Prostate gland (tissue), 2 donors: ENCODE measurements at regions not wholly inside any gene's neighbourhood (a gene's known extent, or its start where the extent isn't known, plus 50 kb on each side); places are given as distances from the start of the nearest gene placed in this dataset.

Experiments used
- DNase-seq: peaks from one replicate; pipeline ENCODE4 v3.0.0-alpha.2; 2019; ENCODE audit warnings: low spot score
- H3K27ac ChIP-seq, 2 donors: fragments of 200-600 bp; sonication (generic); 2 replicates each; pipeline ENCODE4 v1.5.1; 2017 to 2019
- H3K27me3 ChIP-seq: fragments of 200-600 bp; sonication (generic); replicated peaks from 2 replicates; pipeline ENCODE4 v1.5.1; 2019; ENCODE audit not compliant: insufficient read depth
- H3K36me3 ChIP-seq, 2 donors: fragments of 200-600 bp; sonication (generic); 1 replicate in 1 of 2; 2 replicates in 1 of 2; pipeline versions ENCODE4 v1.5.1 to v1.8.1; 2017 to 2019
- H3K4me1 ChIP-seq: fragments of 200-600 bp; sonication (generic); replicated peaks from 2 replicates; pipeline ENCODE4 v1.5.1; 2019
- H3K4me3 ChIP-seq, 2 donors: fragments of 200-600 bp; sonication (generic); 2 replicates each; pipeline ENCODE4 v1.5.1; 2017 to 2019
- H3K9me3 ChIP-seq: fragments of 200-600 bp; sonication (generic); 2 replicates; pipeline ENCODE4 v1.5.1; 2017
- CTCF ChIP-seq, 4 experiments: fragments of 200-600 bp in 2 of 4; fragments of 450-650 bp in 2 of 4; sonication (generic) in 2 of 4; IDR thresholded peaks; 1 replicate in 3 of 4; 2 replicates in 1 of 4; pipeline ENCODE4 v1.5.1; 2016 to 2019; ENCODE audit warnings: antibody characterized with exemption in 4 of 4, mild to moderate bottlenecking in 2 of 4, moderate library complexity in 2 of 4
- POLR2A ChIP-seq: fragments of 450-650 bp; IDR thresholded peaks from one replicate; pipeline ENCODE4 v1.6.1; 2016; ENCODE audit warnings: antibody characterized with exemption, mild to moderate bottlenecking
- POLR2AphosphoS5 ChIP-seq: sonication (generic); formaldehyde crosslinking; IDR thresholded peaks from one replicate; pipeline ENCODE4 v1.6.1; 2017; ENCODE audit warnings: antibody characterized with exemption
- WGBS: methylation state at CpG from one replicate; pipeline ENCODE4 v1.1.5; 2018; 5-methylcytosine and 5-hydroxymethylcytosine counted together
- intact Hi-C: fragments of 100-400 bp; cut with DNase I; formaldehyde crosslinking; loops from one replicate; pipeline ENCODE4 v1.14.2; 2022

- Histone ChIP-seq H3K27me3 (no peaks in the 10 kb centered on the region), H3K4me1 (no peaks in the 10 kb centered on the region), H3K4me3 (no peak overlapping the region), H3K27ac (no peak overlapping the region), H3K9me3 (no peaks in the 10 kb centered on the region), H3K36me3 (no peaks in the 10 kb centered on the region)
- TF ChIP-seq POLR2AphosphoS5 (no peak), POLR2A (no peak)
- WGBS = 92% methylated on average over 6 of the region's 6 CpGs
- no peak for DNase-seq
- intact Hi-C loops = no loop called here
These were observed 65.3 kb upstream of the ZNF280D start for GRCh38 chr15:56798639-56799038.

GRCh38 chr15:56797720-56798275 is 64.5 kb upstream of the ZNF280D start:
- intact Hi-C loops = no loop called here
- no peaks in the 10 kb centered on the region for H3K36me3 ChIP-seq
- H3K27me3 ChIP-seq = no peaks in the 10 kb centered on the region
- TF ChIP-seq POLR2A = no peak
- no peaks in the 10 kb centered on the region for H3K9me3 ChIP-seq
- no peak overlapping the region for H3K4me3 ChIP-seq
- no peaks in the 10 kb centered on the region for H3K4me1 ChIP-seq
- no peak for DNase-seq
- WGBS = 34% methylated on average over 1 of the region's 1 CpG
- H3K27ac ChIP-seq = no peak overlapping the region

DNA sequence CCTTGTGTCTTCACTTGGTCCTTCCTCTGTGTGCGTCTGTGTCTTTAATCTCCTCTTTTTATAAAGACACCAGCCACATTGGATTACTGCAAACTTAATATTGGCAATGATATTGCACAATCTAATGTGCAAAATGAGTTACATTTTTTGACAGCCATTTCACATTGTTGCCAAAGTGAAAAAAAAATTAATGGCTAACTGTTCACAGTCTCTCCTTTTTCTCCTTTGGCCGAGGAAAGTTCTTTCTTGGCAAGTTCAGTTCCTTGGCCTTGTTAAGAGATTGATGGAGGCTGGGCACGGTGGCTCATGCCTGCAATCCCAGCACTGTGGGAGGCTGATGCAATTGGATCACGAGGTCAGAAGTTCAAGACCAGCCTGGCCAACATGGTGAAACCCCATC is 62.2 kb upstream of the ZNF280D start:
- WGBS = 60% methylated on average over 4 of the region's 4 CpGs
- intact Hi-C loops = no loop called here
- Histone ChIP-seq H3K27ac (no peak overlapping the region), H3K27me3 (no peaks in the 10 kb centered on the region), H3K36me3 (no peaks in the 10 kb centered on the region), H3K9me3 (no peaks in the 10 kb centered on the region), H3K4me1 (no peaks in the 10 kb centered on the region), H3K4me3 (no peak overlapping the region)
- TF ChIP-seq POLR2AphosphoS5 = no peak
- TF ChIP-seq CTCF (IDR thresholded peaks at IDR 0.05) = no peak
- TF ChIP-seq POLR2A = no peak
- no peak for DNase-seq

- intact Hi-C loops = no loop called here
- no peak for DNase-seq
- TF ChIP-seq POLR2A (no peak), CTCF (IDR thresholded peaks at IDR 0.05) (no peak), POLR2AphosphoS5 (no peak)
- no peaks in the 10 kb centered on the region for H3K27me3 ChIP-seq
- no peak overlapping the region for H3K27ac ChIP-seq
- no peak overlapping the region for H3K4me3 ChIP-seq
- H3K36me3 ChIP-seq = no peaks in the 10 kb centered on the region
- no peaks in the 10 kb centered on the region for H3K9me3 ChIP-seq
- WGBS = 61% methylated on average over 5 of the region's 5 CpGs
- H3K4me1 ChIP-seq = no peaks in the 10 kb centered on the region
These were observed 61.4 kb upstream of the ZNF280D start for GRCh38 chr15:56794553-56795329.

- H3K27ac ChIP-seq = no peak overlapping the region
- WGBS = 55% methylated on average over 1 of the region's 1 CpG
These were observed 60.9 kb upstream of the ZNF280D start for GRCh38 chr15:56794165-56794552.

More at GRCh38 chr15:56794165-56794552, 60.9 kb upstream of the ZNF280D start:
- no peaks in the 10 kb centered on the region for H3K36me3 ChIP-seq
- no peaks in the 10 kb centered on the region for H3K27me3 ChIP-seq
- no peak overlapping the region for H3K4me3 ChIP-seq
- H3K4me1 ChIP-seq = no peaks in the 10 kb centered on the region
- no peak for TF ChIP-seq CTCF (IDR thresholded peaks at IDR 0.05)
- no peak for TF ChIP-seq POLR2A
- no peak for TF ChIP-seq POLR2AphosphoS5
- H3K9me3 ChIP-seq = no peaks in the 10 kb centered on the region
- intact Hi-C loops = no loop called here
- no peak for DNase-seq
